GM23338 (cell line): ENCODE measurements at regions not wholly inside any gene's neighbourhood (a gene's known extent, or its start where the extent isn't known, plus 50 kb on each side); places are given as distances from the start of the nearest gene placed in this dataset.

Experiments used
- ATAC-seq: fragments of 200-7000 bp; cut with Tn5 transposase; 3 replicates; pipeline ENCODE4 v1.9.1; 2020
- DNase-seq: peaks from one replicate; pipeline ENCODE4 v3.0.0-alpha.2; 2015; ENCODE audit warnings: low spot score
- H2AFZ ChIP-seq: fragments of 200-600 bp; sonication (generic); 2 replicates; pipeline ENCODE4 v1.8.0; 2016; ENCODE audit warnings: antibody characterized with exemption, mild to moderate bottlenecking, moderate library complexity
- H3F3A ChIP-seq: fragments of 200-600 bp; sonication (generic); replicated peaks from 2 replicates; pipeline ENCODE4 v1.8.0; 2017; ENCODE audit warnings: antibody characterized with exemption, mixed run types, low read depth
- H3K27ac ChIP-seq: fragments of 200-600 bp; sonication (generic); 2 replicates; pipeline ENCODE4 v1.6.1; 2016; ENCODE audit warnings: low read depth
- H3K27me3 ChIP-seq: fragments of 200-600 bp; sonication (generic); 2 replicates; pipeline ENCODE4 v1.8.0; 2016; ENCODE audit warnings: mild to moderate bottlenecking, mixed run types, moderate library complexity; ENCODE audit not compliant: insufficient read depth
- H3K36me3 ChIP-seq: fragments of 200-600 bp; sonication (generic); 2 replicates; pipeline ENCODE4 v1.8.0; 2016; ENCODE audit warnings: mild to moderate bottlenecking; ENCODE audit not compliant: insufficient read depth
- H3K4me1 ChIP-seq: fragments of 200-600 bp; sonication (generic); 2 replicates; pipeline ENCODE4 v1.8.0; 2016; ENCODE audit warnings: mild to moderate bottlenecking, moderate library complexity; ENCODE audit not compliant: insufficient read depth
- H3K4me2 ChIP-seq: fragments of 200-600 bp; sonication (generic); 2 replicates; pipeline ENCODE4 v1.7.1; 2017; ENCODE audit warnings: mixed run types
- H3K4me3 ChIP-seq: fragments of 200-600 bp; sonication (generic); 2 replicates; pipeline ENCODE4 v1.6.1; 2016; ENCODE audit warnings: mixed run types
- H3K79me2 ChIP-seq: fragments of 200-600 bp; sonication (generic); replicated peaks from 2 replicates; pipeline ENCODE4 v1.8.0; 2017; ENCODE audit warnings: mild to moderate bottlenecking; ENCODE audit not compliant: insufficient read depth
- H3K9me2 ChIP-seq: fragments of 200-600 bp; sonication (generic); 2 replicates; pipeline ENCODE4 v1.8.0; 2017; ENCODE audit not compliant: insufficient read depth
- H4K20me1 ChIP-seq: fragments of 200-600 bp; sonication (generic); replicated peaks from 2 replicates; pipeline ENCODE4 v1.8.0; 2017; ENCODE audit warnings: mild to moderate bottlenecking; ENCODE audit not compliant: insufficient read depth
- H3K27ac Mint-ChIP-seq: 2 replicates; pipeline ENCODE4 v1.8.0; 2020; ENCODE audit warnings: inconsistent platforms, mild to moderate bottlenecking, moderate library complexity, mixed read lengths
- H3K27me3 Mint-ChIP-seq: 3 replicates; pipeline ENCODE4 v1.8.0; 2022; ENCODE audit warnings: low read depth, mild to moderate bottlenecking, moderate library complexity, mixed read lengths, inconsistent platforms; ENCODE audit not compliant: insufficient read depth, poor library complexity
- H3K36me3 Mint-ChIP-seq: 3 replicates; pipeline ENCODE4 v1.8.0; 2021; ENCODE audit warnings: low read depth, mild to moderate bottlenecking, inconsistent platforms, moderate library complexity, mixed read lengths
- H3K4me1 Mint-ChIP-seq: 3 replicates; pipeline ENCODE4 v1.8.0; 2020; ENCODE audit warnings: mild to moderate bottlenecking, inconsistent platforms, mixed read lengths
- H3K4me3 Mint-ChIP-seq: 3 replicates; pipeline ENCODE4 v1.8.0; 2021; ENCODE audit warnings: moderate library complexity, mild to moderate bottlenecking, inconsistent platforms, mixed read lengths
- H3K9me3 Mint-ChIP-seq: 3 replicates; pipeline ENCODE4 v1.8.0; 2020; ENCODE audit warnings: moderate library complexity, mild to moderate bottlenecking, inconsistent platforms, mixed read lengths
- EZH2 ChIP-seq: fragments of 200-600 bp; sonication (generic); IDR thresholded peaks from one replicate; pipeline ENCODE4 v1.8.0; 2017; ENCODE audit warnings: antibody characterized with exemption, mild to moderate bottlenecking, low read depth; ENCODE audit not compliant: unreplicated experiment
- POLR2AphosphoS5 ChIP-seq: IDR thresholded peaks from 2 replicates; pipeline ENCODE4 v1.6.1; 2016; ENCODE audit warnings: antibody characterized with exemption, low read depth
- STAT1 ChIP-seq: IDR thresholded peaks from one replicate; pipeline ENCODE4 v1.6.1; 2016; ENCODE audit warnings: antibody characterized with exemption; ENCODE audit not compliant: unreplicated experiment
- ZNF114 ChIP-seq: fragments of 250-450 bp; sonication (Bioruptor Pico); IDR thresholded peaks from 2 replicates; pipeline ENCODE4 v1.5.0; 2020; ENCODE audit warnings: mild to moderate bottlenecking, moderate library complexity
- TF ChIP-seq, protein P1 (sequence below): fragments of 250-450 bp; sonication (Bioruptor Pico); IDR thresholded peaks from 2 replicates; pipeline ENCODE4 v1.5.0; 2020; ENCODE audit warnings: mild to moderate bottlenecking, moderate library complexity
- TF ChIP-seq, protein P2 (sequence below): IDR thresholded peaks from 2 replicates; pipeline ENCODE4 v1.6.1; 2016; ENCODE audit warnings: antibody characterized with exemption
- TF ChIP-seq, protein P3 (sequence below): IDR thresholded peaks from one replicate; pipeline ENCODE4 v1.6.1; 2018; ENCODE audit warnings: antibody characterized with exemption; ENCODE audit not compliant: unreplicated experiment

DNA sequence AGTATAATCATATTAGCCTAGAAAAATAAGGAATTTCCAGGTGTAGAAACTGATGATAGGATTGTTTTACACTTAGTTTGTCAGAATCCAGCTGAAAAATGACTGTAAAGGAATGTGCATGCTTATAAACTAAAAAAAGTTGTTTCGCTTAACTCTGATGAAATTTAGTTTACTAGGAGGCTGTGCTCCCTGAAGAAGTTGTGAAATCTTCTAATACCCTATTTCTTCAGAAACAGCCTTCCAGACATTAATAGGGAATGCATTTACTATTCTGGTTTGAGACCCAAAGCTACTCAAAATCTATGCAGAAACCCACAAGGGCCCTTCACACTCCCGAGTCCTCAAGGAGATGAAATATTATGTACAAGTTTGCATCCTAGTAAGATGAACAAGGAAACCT lies 105.5 kb upstream of the SSTR4 start (continued):
- TF ChIP-seq, protein P1, sequence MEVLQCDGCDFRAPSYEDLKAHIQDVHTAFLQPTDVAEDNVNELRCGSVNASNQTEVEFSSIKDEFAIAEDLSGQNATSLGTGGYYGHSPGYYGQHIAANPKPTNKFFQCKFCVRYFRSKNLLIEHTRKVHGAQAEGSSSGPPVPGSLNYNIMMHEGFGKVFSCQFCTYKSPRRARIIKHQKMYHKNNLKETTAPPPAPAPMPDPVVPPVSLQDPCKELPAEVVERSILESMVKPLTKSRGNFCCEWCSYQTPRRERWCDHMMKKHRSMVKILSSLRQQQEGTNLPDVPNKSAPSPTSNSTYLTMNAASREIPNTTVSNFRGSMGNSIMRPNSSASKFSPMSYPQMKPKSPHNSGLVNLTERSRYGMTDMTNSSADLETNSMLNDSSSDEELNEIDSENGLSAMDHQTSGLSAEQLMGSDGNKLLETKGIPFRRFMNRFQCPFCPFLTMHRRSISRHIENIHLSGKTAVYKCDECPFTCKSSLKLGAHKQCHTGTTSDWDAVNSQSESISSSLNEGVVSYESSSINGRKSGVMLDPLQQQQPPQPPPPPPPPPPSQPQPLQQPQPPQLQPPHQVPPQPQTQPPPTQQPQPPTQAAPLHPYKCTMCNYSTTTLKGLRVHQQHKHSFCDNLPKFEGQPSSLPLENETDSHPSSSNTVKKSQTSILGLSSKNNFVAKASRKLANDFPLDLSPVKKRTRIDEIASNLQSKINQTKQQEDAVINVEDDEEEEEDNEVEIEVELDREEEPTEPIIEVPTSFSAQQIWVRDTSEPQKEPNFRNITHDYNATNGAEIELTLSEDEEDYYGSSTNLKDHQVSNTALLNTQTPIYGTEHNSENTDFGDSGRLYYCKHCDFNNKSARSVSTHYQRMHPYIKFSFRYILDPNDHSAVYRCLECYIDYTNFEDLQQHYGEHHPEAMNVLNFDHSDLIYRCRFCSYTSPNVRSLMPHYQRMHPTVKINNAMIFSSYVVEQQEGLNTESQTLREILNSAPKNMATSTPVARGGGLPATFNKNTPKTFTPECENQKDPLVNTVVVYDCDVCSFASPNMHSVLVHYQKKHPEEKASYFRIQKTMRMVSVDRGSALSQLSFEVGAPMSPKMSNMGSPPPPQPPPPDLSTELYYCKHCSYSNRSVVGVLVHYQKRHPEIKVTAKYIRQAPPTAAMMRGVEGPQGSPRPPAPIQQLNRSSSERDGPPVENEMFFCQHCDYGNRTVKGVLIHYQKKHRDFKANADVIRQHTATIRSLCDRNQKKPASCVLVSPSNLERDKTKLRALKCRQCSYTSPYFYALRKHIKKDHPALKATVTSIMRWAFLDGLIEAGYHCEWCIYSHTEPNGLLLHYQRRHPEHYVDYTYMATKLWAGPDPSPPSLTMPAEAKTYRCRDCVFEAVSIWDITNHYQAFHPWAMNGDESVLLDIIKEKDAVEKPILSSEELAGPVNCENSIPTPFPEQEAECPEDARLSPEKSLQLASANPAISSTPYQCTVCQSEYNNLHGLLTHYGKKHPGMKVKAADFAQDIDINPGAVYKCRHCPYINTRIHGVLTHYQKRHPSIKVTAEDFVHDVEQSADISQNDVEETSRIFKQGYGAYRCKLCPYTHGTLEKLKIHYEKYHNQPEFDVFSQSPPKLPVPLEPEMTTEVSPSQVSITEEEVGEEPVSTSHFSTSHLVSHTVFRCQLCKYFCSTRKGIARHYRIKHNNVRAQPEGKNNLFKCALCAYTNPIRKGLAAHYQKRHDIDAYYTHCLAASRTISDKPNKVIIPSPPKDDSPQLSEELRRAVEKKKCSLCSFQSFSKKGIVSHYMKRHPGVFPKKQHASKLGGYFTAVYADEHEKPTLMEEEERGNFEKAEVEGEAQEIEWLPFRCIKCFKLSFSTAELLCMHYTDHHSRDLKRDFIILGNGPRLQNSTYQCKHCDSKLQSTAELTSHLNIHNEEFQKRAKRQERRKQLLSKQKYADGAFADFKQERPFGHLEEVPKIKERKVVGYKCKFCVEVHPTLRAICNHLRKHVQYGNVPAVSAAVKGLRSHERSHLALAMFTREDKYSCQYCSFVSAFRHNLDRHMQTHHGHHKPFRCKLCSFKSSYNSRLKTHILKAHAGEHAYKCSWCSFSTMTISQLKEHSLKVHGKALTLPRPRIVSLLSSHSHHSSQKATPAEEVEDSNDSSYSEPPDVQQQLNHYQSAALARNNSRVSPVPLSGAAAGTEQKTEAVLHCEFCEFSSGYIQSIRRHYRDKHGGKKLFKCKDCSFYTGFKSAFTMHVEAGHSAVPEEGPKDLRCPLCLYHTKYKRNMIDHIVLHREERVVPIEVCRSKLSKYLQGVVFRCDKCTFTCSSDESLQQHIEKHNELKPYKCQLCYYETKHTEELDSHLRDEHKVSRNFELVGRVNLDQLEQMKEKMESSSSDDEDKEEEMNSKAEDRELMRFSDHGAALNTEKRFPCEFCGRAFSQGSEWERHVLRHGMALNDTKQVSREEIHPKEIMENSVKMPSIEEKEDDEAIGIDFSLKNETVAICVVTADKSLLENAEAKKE: no peak
- TF ChIP-seq ZNF114 (no peak), EZH2 (no peak)

DNA sequence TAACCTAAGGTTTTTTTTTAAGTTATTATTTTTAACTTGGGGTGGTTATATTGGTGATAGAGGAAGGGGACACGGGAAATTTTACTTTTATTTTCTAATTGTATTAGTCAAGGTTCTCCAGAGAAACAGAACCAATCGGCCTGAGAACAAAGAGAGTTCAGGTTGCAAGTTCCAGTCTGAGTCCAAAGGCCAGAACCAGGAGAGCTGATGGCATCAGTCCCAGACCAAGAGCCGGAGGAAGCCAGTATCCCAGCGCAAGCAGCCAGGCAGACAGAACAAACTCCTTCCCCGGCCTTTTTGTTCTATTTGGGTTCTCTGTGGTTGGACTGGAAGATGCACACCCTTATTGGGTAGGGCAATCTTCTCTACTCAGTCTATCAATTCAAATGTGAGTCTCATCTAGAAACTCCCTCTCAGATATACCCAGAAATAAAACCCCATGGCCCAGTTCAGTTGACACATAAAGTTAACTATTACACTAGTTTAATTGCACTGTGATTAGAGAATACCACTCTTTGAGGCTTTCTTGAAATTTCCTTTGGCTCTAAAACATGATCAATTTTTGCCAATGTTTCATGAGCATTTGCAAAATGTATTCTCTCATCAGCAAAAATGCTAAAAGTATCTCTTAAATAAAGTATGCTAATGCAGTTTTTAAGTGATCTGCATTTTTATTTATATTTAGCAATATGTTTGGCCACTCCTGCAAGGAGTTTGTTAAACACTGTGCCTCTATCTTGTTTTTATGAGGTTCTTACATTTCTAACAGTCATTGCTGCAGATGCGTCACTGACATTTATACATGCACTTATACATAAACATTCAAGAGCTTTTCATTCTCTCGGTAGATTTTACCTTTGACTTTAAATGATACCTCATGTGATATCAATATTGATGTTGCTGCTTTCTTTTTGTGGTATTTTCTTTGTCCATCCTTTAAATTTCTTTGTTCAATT lies 103.2 kb upstream of the SSTR4 start:
- Histone ChIP-seq H3K4me1 (no peaks in the 10 kb centered on the region), H3K9me2 (no peaks in the 10 kb centered on the region), H3K4me3 (no peak overlapping the region), H2AFZ (no peak overlapping the region), H3F3A (no peaks in the 10 kb centered on the region), H3K79me2 (no peaks in the 10 kb centered on the region), H4K20me1 (no peaks in the 10 kb centered on the region), H3K27ac (no peak overlapping the region), H3K27me3 (no peaks in the 10 kb centered on the region), H3K4me2 (no peak overlapping the region), H3K36me3 (no peaks in the 10 kb centered on the region)
- Mint-ChIP-seq H3K4me1 (no peaks in the 10 kb centered on the region), H3K4me3 (no peak overlapping the region), H3K36me3 (no peaks in the 10 kb centered on the region), H3K27me3 (no peaks in the 10 kb centered on the region), H3K27ac (no peak overlapping the region), H3K9me3 (no peaks in the 10 kb centered on the region)
- DNase-seq (no peak), ATAC-seq (no peak)
- no peak for TF ChIP-seq ZNF114
- TF ChIP-seq STAT1: no peak
- no peak for TF ChIP-seq POLR2AphosphoS5
- TF ChIP-seq, protein P2, sequence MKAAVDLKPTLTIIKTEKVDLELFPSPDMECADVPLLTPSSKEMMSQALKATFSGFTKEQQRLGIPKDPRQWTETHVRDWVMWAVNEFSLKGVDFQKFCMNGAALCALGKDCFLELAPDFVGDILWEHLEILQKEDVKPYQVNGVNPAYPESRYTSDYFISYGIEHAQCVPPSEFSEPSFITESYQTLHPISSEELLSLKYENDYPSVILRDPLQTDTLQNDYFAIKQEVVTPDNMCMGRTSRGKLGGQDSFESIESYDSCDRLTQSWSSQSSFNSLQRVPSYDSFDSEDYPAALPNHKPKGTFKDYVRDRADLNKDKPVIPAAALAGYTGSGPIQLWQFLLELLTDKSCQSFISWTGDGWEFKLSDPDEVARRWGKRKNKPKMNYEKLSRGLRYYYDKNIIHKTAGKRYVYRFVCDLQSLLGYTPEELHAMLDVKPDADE: no peak
- TF ChIP-seq, protein P3, sequence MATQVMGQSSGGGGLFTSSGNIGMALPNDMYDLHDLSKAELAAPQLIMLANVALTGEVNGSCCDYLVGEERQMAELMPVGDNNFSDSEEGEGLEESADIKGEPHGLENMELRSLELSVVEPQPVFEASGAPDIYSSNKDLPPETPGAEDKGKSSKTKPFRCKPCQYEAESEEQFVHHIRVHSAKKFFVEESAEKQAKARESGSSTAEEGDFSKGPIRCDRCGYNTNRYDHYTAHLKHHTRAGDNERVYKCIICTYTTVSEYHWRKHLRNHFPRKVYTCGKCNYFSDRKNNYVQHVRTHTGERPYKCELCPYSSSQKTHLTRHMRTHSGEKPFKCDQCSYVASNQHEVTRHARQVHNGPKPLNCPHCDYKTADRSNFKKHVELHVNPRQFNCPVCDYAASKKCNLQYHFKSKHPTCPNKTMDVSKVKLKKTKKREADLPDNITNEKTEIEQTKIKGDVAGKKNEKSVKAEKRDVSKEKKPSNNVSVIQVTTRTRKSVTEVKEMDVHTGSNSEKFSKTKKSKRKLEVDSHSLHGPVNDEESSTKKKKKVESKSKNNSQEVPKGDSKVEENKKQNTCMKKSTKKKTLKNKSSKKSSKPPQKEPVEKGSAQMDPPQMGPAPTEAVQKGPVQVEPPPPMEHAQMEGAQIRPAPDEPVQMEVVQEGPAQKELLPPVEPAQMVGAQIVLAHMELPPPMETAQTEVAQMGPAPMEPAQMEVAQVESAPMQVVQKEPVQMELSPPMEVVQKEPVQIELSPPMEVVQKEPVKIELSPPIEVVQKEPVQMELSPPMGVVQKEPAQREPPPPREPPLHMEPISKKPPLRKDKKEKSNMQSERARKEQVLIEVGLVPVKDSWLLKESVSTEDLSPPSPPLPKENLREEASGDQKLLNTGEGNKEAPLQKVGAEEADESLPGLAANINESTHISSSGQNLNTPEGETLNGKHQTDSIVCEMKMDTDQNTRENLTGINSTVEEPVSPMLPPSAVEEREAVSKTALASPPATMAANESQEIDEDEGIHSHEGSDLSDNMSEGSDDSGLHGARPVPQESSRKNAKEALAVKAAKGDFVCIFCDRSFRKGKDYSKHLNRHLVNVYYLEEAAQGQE: no peak
